ENCODE measurements at regions not wholly inside any gene's neighbourhood (a gene's known extent, or its start where the extent isn't known, plus 50 kb on each side); places are given as distances from the start of the nearest gene placed in this dataset.

- ChIA-PET POLR2A (no interaction called here), CTCF (no interaction called here)
- Mint-ChIP-seq H3K4me3 (no peak overlapping the region), H3K9me3 (ENCODE audit: low read depth) (no peaks in the 10 kb centered on the region), H3K36me3 (ENCODE audit: low read depth) (no peaks in the 10 kb centered on the region), H3K4me1 (no peaks in the 10 kb centered on the region), H3K27ac (no peak overlapping the region), H3K27me3 (peaks cover 2% of the 10 kb centered on the region)
- DNase-seq (no peak), ATAC-seq (no peak)
- intact Hi-C loops (cut with DNase I, micrococcal nuclease): no loop called here
Observed at GRCh38 chr10:3723766-3724165, 61.2 kb downstream of the KLF6 start.

- CTCF ChIA-PET: no interaction called here
- intact Hi-C loops (cut with DNase I, micrococcal nuclease): no loop called here
Observed at GRCh38 chr10:3720228-3721019, 64.6 kb downstream of the KLF6 start.

GRCh38 chr10:3719024-3719843 lies 65.8 kb downstream of the KLF6 start:
- intact Hi-C loops (cut with DNase I, micrococcal nuclease): no loop called here
- no peak for ATAC-seq
- Mint-ChIP-seq H3K36me3 (ENCODE audit: low read depth) (no peaks in the 10 kb centered on the region), H3K4me1 (peaks cover 7% of the 10 kb centered on the region), H3K27ac (no peak overlapping the region), H3K4me3 (no peak overlapping the region), H3K9me3 (ENCODE audit: low read depth) (no peaks in the 10 kb centered on the region), H3K27me3 (peaks cover 2% of the 10 kb centered on the region)
- CTCF ChIA-PET: no interaction called here
- DNase-seq: no peak
- POLR2A ChIA-PET: no interaction called here

More at GRCh38 chr10:3720228-3721019, 64.6 kb downstream of the KLF6 start:
- Mint-ChIP-seq H3K4me3 (no peak overlapping the region), H3K9me3 (ENCODE audit: low read depth) (no peaks in the 10 kb centered on the region), H3K4me1 (no peaks in the 10 kb centered on the region), H3K27me3 (peaks cover 2% of the 10 kb centered on the region), H3K27ac (no peak overlapping the region), H3K36me3 (ENCODE audit: low read depth) (no peaks in the 10 kb centered on the region)
- POLR2A ChIA-PET: interaction anchor here (0.5 kb wide), 1 partner anchor 56 kb away, joined by 3 read pairs; no protein-coding TSS in a partner anchor
- DNase-seq (peak; percentile 18), ATAC-seq (no peak)

GRCh38 chr10:3716093-3716492 lies 68.9 kb downstream of the KLF6 start:
- ChIA-PET POLR2A (no interaction called here), CTCF (no interaction called here)
- intact Hi-C loops (cut with DNase I, micrococcal nuclease): no loop called here
- Mint-ChIP-seq H3K27me3 (peaks cover 2% of the 10 kb centered on the region), H3K36me3 (ENCODE audit: low read depth) (no peaks in the 10 kb centered on the region), H3K4me3 (no peak overlapping the region), H3K9me3 (ENCODE audit: low read depth) (peaks cover 10% of the 10 kb centered on the region), H3K27ac (no peak overlapping the region), H3K4me1 (peaks cover 7% of the 10 kb centered on the region)
- ATAC-seq: no peak
- no peak for DNase-seq

- H3K9me3 Mint-ChIP-seq (ENCODE audit: low read depth): peaks cover 14% of the 10 kb centered on the region
- no peak overlapping the region for H3K27ac Mint-ChIP-seq
- intact Hi-C loops (cut with DNase I, micrococcal nuclease): no loop called here
- no peak overlapping the region for H3K4me3 Mint-ChIP-seq
- H3K4me1 Mint-ChIP-seq: peaks cover 7% of the 10 kb centered on the region
- ChIA-PET POLR2A (no interaction called here), CTCF (interaction anchor here (0.6 kb wide), 1 partner anchor 14 kb away, joined by 3 read pairs; no protein-coding TSS in a partner anchor)
- peaks cover 2% of the 10 kb centered on the region for H3K27me3 Mint-ChIP-seq
- DNase-seq (no peak), ATAC-seq (no peak)
- no peaks in the 10 kb centered on the region for H3K36me3 Mint-ChIP-seq (ENCODE audit: low read depth)
Observed at GRCh38 chr10:3714967-3715366, 70.0 kb downstream of the KLF6 start.

GRCh38 chr10:3714531-3714930 lies 70.5 kb downstream of the KLF6 start:
- Mint-ChIP-seq H3K27ac (no peak overlapping the region), H3K36me3 (ENCODE audit: low read depth) (no peaks in the 10 kb centered on the region), H3K4me1 (peaks cover 7% of the 10 kb centered on the region), H3K4me3 (no peak overlapping the region), H3K9me3 (ENCODE audit: low read depth) (peaks cover 14% of the 10 kb centered on the region), H3K27me3 (peaks cover under 1% of the 10 kb centered on the region)
- no peak for DNase-seq
- intact Hi-C loops (cut with DNase I, micrococcal nuclease): no loop called here
- ATAC-seq: no peak
- CTCF ChIA-PET: no interaction called here
- POLR2A ChIA-PET: no interaction called here

GRCh38 chr10:3712707-3713106 lies 72.3 kb downstream of the KLF6 start:
- POLR2A ChIA-PET: no interaction called here
- no peak overlapping the region for H3K4me3 Mint-ChIP-seq
- DNase-seq (no peak), ATAC-seq (no peak)
- H3K27me3 Mint-ChIP-seq: no peaks in the 10 kb centered on the region
- H3K36me3 Mint-ChIP-seq (ENCODE audit: low read depth): no peaks in the 10 kb centered on the region
- H3K4me1 Mint-ChIP-seq: peaks cover 10% of the 10 kb centered on the region
- CTCF ChIA-PET: no interaction called here
- H3K9me3 Mint-ChIP-seq (ENCODE audit: low read depth): peaks cover 14% of the 10 kb centered on the region
- H3K27ac Mint-ChIP-seq: peak overlapping the region; percentile 4
- intact Hi-C loops (cut with DNase I, micrococcal nuclease): no loop called here

GRCh38 chr10:3711918-3712317 lies 73.1 kb downstream of the KLF6 start:
- intact Hi-C loops (cut with DNase I, micrococcal nuclease): no loop called here
- Mint-ChIP-seq H3K27me3 (no peaks in the 10 kb centered on the region), H3K4me1 (peaks cover 10% of the 10 kb centered on the region), H3K4me3 (no peak overlapping the region), H3K9me3 (ENCODE audit: low read depth) (peaks cover 14% of the 10 kb centered on the region), H3K36me3 (ENCODE audit: low read depth) (no peaks in the 10 kb centered on the region), H3K27ac (no peak overlapping the region)
- ChIA-PET CTCF (no interaction called here), POLR2A (no interaction called here)
- DNase-seq: no peak
- no peak for ATAC-seq

GRCh38 chr10:3710764-3711163 lies 74.2 kb downstream of the KLF6 start:
- ATAC-seq (no peak), DNase-seq (no peak)
- Mint-ChIP-seq H3K4me3 (no peak overlapping the region), H3K4me1 (peaks cover 10% of the 10 kb centered on the region), H3K27me3 (no peaks in the 10 kb centered on the region), H3K36me3 (ENCODE audit: low read depth) (no peaks in the 10 kb centered on the region), H3K27ac (no peak overlapping the region), H3K9me3 (ENCODE audit: low read depth) (peaks cover 14% of the 10 kb centered on the region)
- ChIA-PET POLR2A (no interaction called here), CTCF (no interaction called here)
- intact Hi-C loops (cut with DNase I, micrococcal nuclease): no loop called here

- H3K27me3 Mint-ChIP-seq: no peaks in the 10 kb centered on the region
- intact Hi-C loops (cut with DNase I, micrococcal nuclease): no loop called here
- peaks cover 5% of the 10 kb centered on the region for H3K4me1 Mint-ChIP-seq
- no peak overlapping the region for H3K27ac Mint-ChIP-seq
- no peak overlapping the region for H3K4me3 Mint-ChIP-seq
- peaks cover 14% of the 10 kb centered on the region for H3K9me3 Mint-ChIP-seq (ENCODE audit: low read depth)
- no peaks in the 10 kb centered on the region for H3K36me3 Mint-ChIP-seq (ENCODE audit: low read depth)
- DNase-seq (no peak), ATAC-seq (no peak)
- ChIA-PET CTCF (no interaction called here), POLR2A (interaction anchor here (0.7 kb wide), 1 partner anchor 145 kb away, joined by 4 read pairs; no protein-coding TSS in a partner anchor)
Observed at GRCh38 chr10:3709456-3710060, 75.5 kb downstream of the KLF6 start.

- Mint-ChIP-seq H3K9me3 (ENCODE audit: low read depth) (peaks cover 14% of the 10 kb centered on the region), H3K4me1 (peaks cover 3% of the 10 kb centered on the region), H3K27ac (no peak overlapping the region), H3K36me3 (ENCODE audit: low read depth) (no peaks in the 10 kb centered on the region), H3K27me3 (no peaks in the 10 kb centered on the region), H3K4me3 (no peak overlapping the region)
- CTCF ChIA-PET: no interaction called here
- DNase-seq (no peak), ATAC-seq (no peak)
- POLR2A ChIA-PET: interaction anchor here (0.7 kb wide), 1 partner anchor 145 kb away, joined by 4 read pairs; no protein-coding TSS in a partner anchor
- intact Hi-C loops (cut with DNase I, micrococcal nuclease): no loop called here
Observed at GRCh38 chr10:3708852-3709251, 76.2 kb downstream of the KLF6 start.

All from activated CD4-positive, alpha-beta T cell treated with anti-CD3 and anti-CD28 coated beads for 36 hours (primary cell).